Coronary artery (tissue), 2 donors: ENCODE measurements at regions not wholly inside any gene's neighbourhood (a gene's known extent, or its start where the extent isn't known, plus 50 kb on each side); places are given as distances from the start of the nearest gene placed in this dataset.

ENCODE experiments used
- DNase-seq: peaks from one replicate; pipeline ENCODE4 v3.0.0-alpha.2; 2017; ENCODE audit warnings: low spot score
- H3K27ac ChIP-seq, 2 donors: fragments of 200-600 bp; sonication (generic); one replicate each; pipeline ENCODE4 v1.5.1; 2016 to 2019
- H3K4me3 ChIP-seq: fragments of 200-600 bp; sonication (generic); 2 replicates; pipeline ENCODE4 v1.5.1; 2016; ENCODE audit warnings: mild to moderate bottlenecking, moderate library complexity
- TF ChIP-seq, protein P1 (sequence below): fragments of 200-600 bp; sonication (generic); IDR thresholded peaks from one replicate; pipeline ENCODE4 v1.5.1; 2019; ENCODE audit warnings: antibody characterized with exemption

DNA sequence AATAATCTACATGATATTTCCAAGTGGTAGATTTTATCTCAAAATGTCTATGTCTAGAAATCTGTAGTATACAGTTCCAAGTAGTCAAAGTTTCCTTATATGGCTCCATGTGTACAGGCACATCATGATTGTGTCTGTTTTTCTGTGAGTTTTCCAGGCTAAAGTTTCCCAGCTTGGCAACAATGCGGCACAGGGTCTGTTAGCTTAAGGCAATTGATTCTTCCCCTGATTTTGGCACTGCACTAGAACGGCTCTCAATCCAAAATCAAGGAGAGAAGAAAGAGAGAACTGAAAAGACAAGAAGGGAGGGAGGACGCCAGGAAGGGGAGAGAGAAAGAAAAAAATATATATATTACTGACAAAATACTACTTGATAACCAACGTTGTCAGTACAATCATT lies 193.9 kb upstream of the SNX7 start:
- Histone ChIP-seq H3K4me3 (no peak overlapping the region), H3K27ac (no peak overlapping the region)
- TF ChIP-seq, protein P1, sequence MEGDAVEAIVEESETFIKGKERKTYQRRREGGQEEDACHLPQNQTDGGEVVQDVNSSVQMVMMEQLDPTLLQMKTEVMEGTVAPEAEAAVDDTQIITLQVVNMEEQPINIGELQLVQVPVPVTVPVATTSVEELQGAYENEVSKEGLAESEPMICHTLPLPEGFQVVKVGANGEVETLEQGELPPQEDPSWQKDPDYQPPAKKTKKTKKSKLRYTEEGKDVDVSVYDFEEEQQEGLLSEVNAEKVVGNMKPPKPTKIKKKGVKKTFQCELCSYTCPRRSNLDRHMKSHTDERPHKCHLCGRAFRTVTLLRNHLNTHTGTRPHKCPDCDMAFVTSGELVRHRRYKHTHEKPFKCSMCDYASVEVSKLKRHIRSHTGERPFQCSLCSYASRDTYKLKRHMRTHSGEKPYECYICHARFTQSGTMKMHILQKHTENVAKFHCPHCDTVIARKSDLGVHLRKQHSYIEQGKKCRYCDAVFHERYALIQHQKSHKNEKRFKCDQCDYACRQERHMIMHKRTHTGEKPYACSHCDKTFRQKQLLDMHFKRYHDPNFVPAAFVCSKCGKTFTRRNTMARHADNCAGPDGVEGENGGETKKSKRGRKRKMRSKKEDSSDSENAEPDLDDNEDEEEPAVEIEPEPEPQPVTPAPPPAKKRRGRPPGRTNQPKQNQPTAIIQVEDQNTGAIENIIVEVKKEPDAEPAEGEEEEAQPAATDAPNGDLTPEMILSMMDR = no peak
- no peak for DNase-seq

DNA sequence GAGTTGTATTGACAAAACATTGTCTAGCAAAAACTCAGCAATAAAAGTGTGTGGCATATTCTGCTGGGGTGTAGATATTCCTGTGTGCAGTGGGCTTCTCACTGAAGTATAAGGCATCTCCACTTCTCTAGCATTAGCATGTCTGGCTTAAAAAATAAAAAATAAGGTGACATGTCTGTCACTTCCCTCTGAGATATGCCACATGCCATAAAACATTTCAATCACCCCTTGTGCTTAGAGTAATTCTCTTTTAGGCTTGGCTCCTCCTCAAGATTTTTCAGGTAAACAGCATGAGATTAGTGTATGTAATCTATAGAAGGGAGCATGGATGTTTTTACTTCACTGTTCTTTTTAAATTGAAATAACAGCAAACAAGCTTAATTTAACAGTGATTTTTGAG lies 194.4 kb upstream of the SNX7 start:
- no peak for DNase-seq
- no peak overlapping the region for H3K27ac ChIP-seq
- TF ChIP-seq, protein P1 = no peak
- H3K4me3 ChIP-seq = no peak overlapping the region

DNA sequence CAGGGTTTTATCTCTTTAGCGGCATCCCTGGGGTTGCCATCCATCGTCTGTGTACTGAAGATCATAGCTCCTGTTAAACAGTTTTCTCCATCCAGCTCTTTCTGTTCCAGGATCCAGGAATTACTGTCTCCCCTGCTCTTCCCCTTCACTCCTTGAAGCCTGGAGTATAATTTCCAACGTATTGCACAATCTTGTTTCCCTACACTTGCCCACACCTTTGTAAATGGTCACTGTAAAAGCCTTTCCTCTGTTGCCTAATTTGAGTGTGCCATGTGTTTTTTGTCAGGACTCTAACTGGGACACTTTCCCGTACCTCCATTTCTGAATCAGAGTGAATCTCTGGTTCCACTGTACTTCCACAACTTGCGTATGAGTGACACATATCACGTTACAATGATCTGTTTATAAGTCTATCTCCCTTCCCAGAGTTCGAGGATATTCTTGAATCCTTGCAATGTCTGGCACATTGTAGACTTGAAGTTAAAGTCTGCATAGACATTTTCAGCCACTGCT lies 199.6 kb upstream of the SNX7 start:
- Histone ChIP-seq H3K27ac (no peak overlapping the region), H3K4me3 (no peak overlapping the region)
- no peak for DNase-seq
- TF ChIP-seq, protein P1 = no peak

DNA sequence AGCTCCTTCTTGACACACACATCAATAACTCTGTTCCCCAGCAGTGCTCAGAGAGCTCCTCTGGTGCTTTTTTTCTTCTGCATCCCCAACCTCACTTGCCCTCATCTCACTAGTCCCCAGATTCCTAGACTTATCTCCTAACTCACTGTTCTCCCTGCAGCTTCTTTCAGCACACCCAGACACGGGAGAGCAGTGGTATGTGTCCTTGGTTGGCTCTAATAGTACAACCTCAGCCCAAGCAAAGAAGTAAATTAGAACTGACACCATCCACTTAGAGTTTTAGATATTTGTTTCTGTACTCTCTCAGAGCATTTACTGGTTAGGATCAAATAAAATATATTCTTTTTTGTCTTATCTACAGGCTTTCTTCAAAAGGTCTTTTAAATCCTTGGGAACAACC lies 201.4 kb upstream of the SNX7 start:
- no peak overlapping the region for H3K27ac ChIP-seq
- TF ChIP-seq, protein P1 = no peak
- DNase-seq = no peak
- no peak overlapping the region for H3K4me3 ChIP-seq

DNA sequence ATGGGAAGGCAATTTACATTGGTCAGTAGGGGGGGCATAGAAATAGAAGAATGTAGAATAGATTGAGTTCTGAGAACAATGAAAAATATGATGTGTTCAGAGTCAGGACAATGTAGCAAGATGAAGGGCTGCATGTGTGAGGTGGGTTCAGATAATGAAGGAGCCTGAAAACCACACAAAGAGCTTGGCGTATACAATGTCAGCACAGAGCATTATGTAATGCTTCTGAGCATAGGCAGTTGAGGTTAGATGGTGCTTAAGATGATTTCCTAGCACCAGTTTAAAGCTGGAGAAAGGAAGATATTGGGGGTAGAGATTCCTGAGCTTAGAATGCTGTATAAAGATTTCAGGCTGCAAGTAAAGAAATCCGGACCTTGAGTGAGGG lies 202.0 kb upstream of the SNX7 start:
- no peak overlapping the region for H3K27ac ChIP-seq
- DNase-seq = no peak
- TF ChIP-seq, protein P1 = no peak
- no peak overlapping the region for H3K4me3 ChIP-seq

DNA sequence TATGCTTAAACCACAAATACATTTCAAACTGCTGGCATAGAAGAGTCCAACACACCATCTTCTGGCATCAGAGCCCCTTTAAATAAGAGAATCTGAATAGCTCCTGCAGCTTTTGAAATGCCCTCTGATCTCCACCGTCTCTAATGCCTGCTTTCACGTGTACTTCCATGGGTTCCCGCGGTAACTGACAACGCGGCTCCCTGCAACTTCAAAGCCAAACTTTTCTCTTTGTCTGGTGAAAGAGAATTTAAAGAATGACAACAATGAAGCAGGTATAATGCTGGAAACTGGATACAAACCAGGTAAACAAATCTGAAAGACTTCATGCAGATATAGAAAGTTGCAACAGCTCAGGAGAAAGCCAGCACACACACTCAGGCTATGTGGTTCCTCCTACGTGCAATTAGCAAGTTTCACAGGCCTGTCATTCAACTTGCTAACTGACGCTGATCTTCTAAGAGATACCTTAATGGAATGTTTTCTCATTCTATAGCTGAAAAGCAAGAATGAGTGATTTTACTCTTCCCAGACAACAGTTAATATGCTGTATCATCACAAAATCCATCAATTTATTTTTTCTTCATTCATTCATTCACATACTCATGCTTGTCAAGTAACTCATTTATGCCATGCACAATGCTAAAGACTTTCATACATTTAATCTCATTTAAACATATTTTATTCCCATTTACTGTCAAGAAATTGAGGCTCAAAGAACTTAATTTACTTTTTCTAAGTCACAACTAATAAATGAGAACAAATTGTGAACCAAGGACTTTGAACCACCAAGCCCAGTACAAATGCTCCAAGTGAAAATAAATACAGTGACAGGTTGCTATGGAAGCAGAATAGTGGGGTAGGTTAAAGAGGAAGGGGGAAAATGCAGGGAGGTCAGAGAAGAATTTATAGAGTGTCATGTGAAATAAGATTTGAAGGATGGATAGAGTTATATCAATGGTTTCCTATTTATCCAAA lies 202.7 kb upstream of the SNX7 start:
- no peak for DNase-seq
- no peak overlapping the region for H3K27ac ChIP-seq
- TF ChIP-seq, protein P1 = no peak
- no peak overlapping the region for H3K4me3 ChIP-seq

DNA sequence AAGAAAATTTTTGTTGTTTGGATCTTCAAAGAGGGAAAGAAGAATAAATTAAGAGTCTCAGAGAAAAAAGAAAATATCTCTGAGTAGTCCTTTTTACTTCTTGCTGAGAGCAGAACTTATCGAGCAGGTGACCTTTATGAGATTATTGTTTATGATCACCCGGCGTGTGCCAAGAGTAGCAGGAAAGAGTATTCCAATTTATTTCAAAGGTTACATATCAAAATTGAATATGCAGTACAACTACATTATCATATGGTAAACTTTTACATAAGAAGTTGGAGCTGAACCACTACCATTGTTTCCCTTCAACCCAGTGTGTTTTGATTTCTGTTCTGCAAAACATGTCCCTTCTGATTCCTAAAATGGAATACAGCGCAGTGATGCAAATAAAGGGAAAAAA lies 204.3 kb upstream of the SNX7 start:
- H3K27ac ChIP-seq = no peak overlapping the region
- TF ChIP-seq, protein P1 = no peak
- DNase-seq = no peak
- H3K4me3 ChIP-seq = no peak overlapping the region
